Lower leg skin (tissue), 3 donors: ENCODE measurements at regions not wholly inside any gene's neighbourhood (a gene's known extent, or its start where the extent isn't known, plus 50 kb on each side); places are given as distances from the start of the nearest gene placed in this dataset.

Source experiments
- CTCF ChIP-seq, 3 donors: fragments of 450-650 bp; IDR thresholded peaks; one replicate each; pipeline ENCODE4 v1.5.1; 2016; ENCODE audit warnings: antibody characterized with exemption in 3 of 3, mild to moderate bottlenecking in 3 of 3, moderate library complexity in 2 of 3
- POLR2A ChIP-seq, 2 donors: fragments of 450-650 bp; IDR thresholded peaks; one replicate each; pipeline ENCODE4 v1.6.1; 2016 to 2017; ENCODE audit warnings: antibody characterized with exemption in 2 of 2, mild to moderate bottlenecking in 1 of 2, moderate library complexity in 1 of 2

GRCh38 chr15:66876731-66877476 is 174.9 kb downstream of the SMAD6 start:
- TF ChIP-seq CTCF (IDR thresholded peaks at IDR 0.05): no peak
- TF ChIP-seq POLR2A (IDR thresholded peaks at IDR 0.05): no peak
